Choroid plexus epithelial cell (primary cell): ENCODE measurements at regions not wholly inside any gene's neighbourhood (a gene's known extent, or its start where the extent isn't known, plus 50 kb on each side); places are given as distances from the start of the nearest gene placed in this dataset.

ENCODE experiments used
- DNase-seq: peaks from one replicate; pipeline ENCODE4 v3.0.0-alpha.2; 2010; ENCODE audit warnings: low read depth
- H3K4me3 ChIP-seq: 2 replicates; pipeline ENCODE4 v1.5.1; 2011; ENCODE audit warnings: low read depth, mild to moderate bottlenecking, control low read depth, low read length, moderate library complexity
- CTCF ChIP-seq: conservative IDR thresholded peaks from 2 replicates; pipeline ENCODE4 v1.5.1; 2011; ENCODE audit warnings: low read depth, mild to moderate bottlenecking, control low read depth, inconsistent platforms, low read length, moderate library complexity

GRCh38 chr10:78764436-78764835 lies 304.3 kb upstream of the ZMIZ1 start:
- H3K4me3 ChIP-seq = no peak overlapping the region
- no peak for DNase-seq
- no peak for TF ChIP-seq CTCF

GRCh38 chr10:78764846-78765430 lies 303.8 kb upstream of the ZMIZ1 start:
- no peak overlapping the region for H3K4me3 ChIP-seq
- TF ChIP-seq CTCF = no peak
- no peak for DNase-seq

GRCh38 chr10:78765726-78766335 lies 302.9 kb upstream of the ZMIZ1 start:
- TF ChIP-seq CTCF = no peak
- DNase-seq = no peak
- H3K4me3 ChIP-seq = no peak overlapping the region

GRCh38 chr10:78766603-78767002 lies 302.2 kb upstream of the ZMIZ1 start:
- H3K4me3 ChIP-seq = no peak overlapping the region
- no peak for DNase-seq
- no peak for TF ChIP-seq CTCF

GRCh38 chr10:78768041-78768835 lies 300.5 kb upstream of the ZMIZ1 start:
- no peak for TF ChIP-seq CTCF
- no peak overlapping the region for H3K4me3 ChIP-seq
- DNase-seq = no peak

- no peak for TF ChIP-seq CTCF
- DNase-seq = no peak
Measured at GRCh38 chr10:78768876-78769275, 299.9 kb upstream of the ZMIZ1 start.

More at GRCh38 chr10:78768876-78769275, 299.9 kb upstream of the ZMIZ1 start:
- H3K4me3 ChIP-seq = no peak overlapping the region
